Activated naive CD4-positive, alpha-beta T cell treated with anti-CD3 and anti-CD28 coated beads, Interleukin-2, amount 50 U/mL, for 16 hours (primary cell): ENCODE measurements at regions not wholly inside any gene's neighbourhood (a gene's known extent, or its start where the extent isn't known, plus 50 kb on each side); places are given as distances from the start of the nearest gene placed in this dataset.

Experiments used
- DNase-seq: peaks from one replicate; pipeline ENCODE4 v3.0.0-alpha.2; 2020

GRCh38 chr3:152056073-152056472, 182.6 kb downstream of the SUCNR1 start:
- DNase-seq: no peak

- no peak for DNase-seq
Measured at GRCh38 chr3:152056481-152056880, 183.0 kb downstream of the SUCNR1 start.

- no peak for DNase-seq
Measured at GRCh38 chr3:152056987-152057386, 183.5 kb downstream of the SUCNR1 start.

- DNase-seq: no peak
Measured at GRCh38 chr3:152058856-152059255, 185.4 kb downstream of the SUCNR1 start.

GRCh38 chr3:152060701-152061100, 187.3 kb downstream of the SUCNR1 start:
- no peak for DNase-seq

GRCh38 chr3:152061296-152061695, 187.9 kb downstream of the SUCNR1 start:
- DNase-seq: no peak

GRCh38 chr3:152069871-152070270, 196.4 kb downstream of the SUCNR1 start:
- no peak for DNase-seq

- DNase-seq: no peak
Measured at GRCh38 chr3:152071315-152071714, 197.4 kb upstream of the MBNL1 start.

GRCh38 chr3:152071924-152072323, 196.8 kb upstream of the MBNL1 start:
- DNase-seq: no peak

- no peak for DNase-seq
Measured at GRCh38 chr3:152073267-152073666, 195.5 kb upstream of the MBNL1 start.

GRCh38 chr3:152076148-152076547, 192.6 kb upstream of the MBNL1 start:
- DNase-seq: no peak

- no peak for DNase-seq
Measured at GRCh38 chr3:152079980-152080379, 188.7 kb upstream of the MBNL1 start.

GRCh38 chr3:152083135-152083534, 185.6 kb upstream of the MBNL1 start:
- DNase-seq: no peak

GRCh38 chr3:152084441-152085158, 184.1 kb upstream of the MBNL1 start:
- DNase-seq: no peak

GRCh38 chr3:152087153-152087552, 181.6 kb upstream of the MBNL1 start:
- DNase-seq: no peak

- no peak for DNase-seq
Measured at GRCh38 chr3:152089528-152089927, 179.2 kb upstream of the MBNL1 start.

- no peak for DNase-seq
Measured at GRCh38 chr3:152091725-152092124, 177.0 kb upstream of the MBNL1 start.

- no peak for DNase-seq
Measured at GRCh38 chr3:152093901-152094300, 174.8 kb upstream of the MBNL1 start.

GRCh38 chr3:152094406-152094805, 174.3 kb upstream of the MBNL1 start:
- no peak for DNase-seq

- DNase-seq: no peak
Measured at GRCh38 chr3:152095472-152095871, 173.3 kb upstream of the MBNL1 start.

GRCh38 chr3:152096280-152096906, 172.3 kb upstream of the MBNL1 start:
- no peak for DNase-seq

- no peak for DNase-seq
Measured at GRCh38 chr3:152097120-152097519, 171.6 kb upstream of the MBNL1 start.

GRCh38 chr3:152097770-152098169, 171.0 kb upstream of the MBNL1 start:
- no peak for DNase-seq

GRCh38 chr3:152100491-152101132, 168.1 kb upstream of the MBNL1 start:
- no peak for DNase-seq
